ENCODE measurements at regions not wholly inside any gene's neighbourhood (a gene's known extent, or its start where the extent isn't known, plus 50 kb on each side); places are given as distances from the start of the nearest gene placed in this dataset.

GRCh38 chr14:71309756-71310155, 402.5 kb downstream of the PCNX1 start:
- Histone ChIP-seq H3K4me1 (ENCODE audit: insufficient read depth, low read length) (no peaks in the 10 kb centered on the region), H3K79me2 (ENCODE audit: insufficient read depth, low read length) (no peaks in the 10 kb centered on the region), H3K4ac (ENCODE audit: low read depth, low read length) (no peak overlapping the region), H3K23me2 (ENCODE audit: insufficient read length, low read depth, low read length, poor library complexity, severe bottlenecking) (no peaks in the 10 kb centered on the region), H2BK120ac (ENCODE audit: low read depth, low read length, poor library complexity, severe bottlenecking) (no peak overlapping the region), H3K23ac (ENCODE audit: insufficient read length, low read depth, low read length) (no peak overlapping the region), H2BK20ac (ENCODE audit: low read depth, low read length, poor library complexity, severe bottlenecking) (no peak overlapping the region), H3K14ac (ENCODE audit: insufficient read depth, low read length) (no peak overlapping the region), H2BK5ac (ENCODE audit: insufficient read length, low read length) (no peak overlapping the region), H4K5ac (ENCODE audit: insufficient read length, low read depth, low read length) (no peak overlapping the region), H2BK15ac (ENCODE audit: low read depth, low read length) (no peak overlapping the region), H3K9me3 (ENCODE audit: control insufficient read depth, low read depth, low read length) (peaks cover 1% of the 10 kb centered on the region), H4K20me1 (ENCODE audit: control insufficient read depth, insufficient read depth, insufficient read length) (no peaks in the 10 kb centered on the region), H3K27me3 (ENCODE audit: insufficient read depth, low read length) (no peaks in the 10 kb centered on the region), H3K56ac (ENCODE audit: insufficient read length, low read depth, low read length) (no peak overlapping the region), H3K18ac (ENCODE audit: insufficient read length, low read depth, low read length) (no peak overlapping the region), H3K4me2 (ENCODE audit: insufficient read depth, insufficient read length, low read length) (no peak overlapping the region), H2BK12ac (ENCODE audit: insufficient read length, low read depth, low read length) (no peak overlapping the region), H4K8ac (replicated peaks; ENCODE audit: insufficient read length, low read depth, low read length) (no peak overlapping the region), H3K79me1 (ENCODE audit: insufficient read depth, low read depth, low read length, poor library complexity, severe bottlenecking) (no peaks in the 10 kb centered on the region), H2AK5ac (ENCODE audit: insufficient read length, low read length) (no peak overlapping the region), H4K91ac (ENCODE audit: insufficient read length, low read depth, low read length) (no peak overlapping the region), H3K27ac (ENCODE audit: insufficient read length, low read depth, low read length) (no peak overlapping the region), H2AFZ (ENCODE audit: low read length) (no peak overlapping the region), H3K9ac (ENCODE audit: extremely low read depth, insufficient read length, low read length) (no peak overlapping the region), H3T11ph (ENCODE audit: low read length) (no peak overlapping the region)
- no peak overlapping the region for H3K4me3 Mint-ChIP-seq
- no peak for DNase-seq
- H3K36me3 Mint-ChIP-seq (ENCODE audit: insufficient read depth in 1 of 3, low read depth in 3 of 3) = peaks cover 0 to 7% (median 0%) of the 10 kb centered on the region in 3 experiments; a peak in 1 of 7 replicates
- no CpG with 5 or more reads among the region's 2 CpGs for WGBS (ENCODE audit: extremely low coverage, insufficient read length, low lambda C conversion rate)
- no peaks in the 10 kb centered on the region for H3K27me3 Mint-ChIP-seq (ENCODE audit: low read depth)
- TF ChIP-seq, protein P1, sequence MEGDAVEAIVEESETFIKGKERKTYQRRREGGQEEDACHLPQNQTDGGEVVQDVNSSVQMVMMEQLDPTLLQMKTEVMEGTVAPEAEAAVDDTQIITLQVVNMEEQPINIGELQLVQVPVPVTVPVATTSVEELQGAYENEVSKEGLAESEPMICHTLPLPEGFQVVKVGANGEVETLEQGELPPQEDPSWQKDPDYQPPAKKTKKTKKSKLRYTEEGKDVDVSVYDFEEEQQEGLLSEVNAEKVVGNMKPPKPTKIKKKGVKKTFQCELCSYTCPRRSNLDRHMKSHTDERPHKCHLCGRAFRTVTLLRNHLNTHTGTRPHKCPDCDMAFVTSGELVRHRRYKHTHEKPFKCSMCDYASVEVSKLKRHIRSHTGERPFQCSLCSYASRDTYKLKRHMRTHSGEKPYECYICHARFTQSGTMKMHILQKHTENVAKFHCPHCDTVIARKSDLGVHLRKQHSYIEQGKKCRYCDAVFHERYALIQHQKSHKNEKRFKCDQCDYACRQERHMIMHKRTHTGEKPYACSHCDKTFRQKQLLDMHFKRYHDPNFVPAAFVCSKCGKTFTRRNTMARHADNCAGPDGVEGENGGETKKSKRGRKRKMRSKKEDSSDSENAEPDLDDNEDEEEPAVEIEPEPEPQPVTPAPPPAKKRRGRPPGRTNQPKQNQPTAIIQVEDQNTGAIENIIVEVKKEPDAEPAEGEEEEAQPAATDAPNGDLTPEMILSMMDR (conservative IDR thresholded peaks at IDR 0.05) = peak; percentile 62; the same call in 2 of the 3 replicates
- no peak overlapping the region for H3K27ac Mint-ChIP-seq
- peaks cover 5 to 8% of the 10 kb centered on the region in 2 experiments; a peak in 4 of 5 replicates for H3K9me3 Mint-ChIP-seq
- H3K4me1 Mint-ChIP-seq = peaks cover 2% of the 10 kb centered on the region in 2 experiments; a peak in 2 of 4 replicates
